HG03432 (cell line): ENCODE measurements at regions not wholly inside any gene's neighbourhood (a gene's known extent, or its start where the extent isn't known, plus 50 kb on each side); places are given as distances from the start of the nearest gene placed in this dataset.

Experiments
- ATAC-seq: cut with Tn5 transposase; IDR thresholded peaks from one replicate; pipeline ENCODE4 v1.9.1; 2021; ENCODE audit warnings: mild to moderate bottlenecking, moderate library complexity; ENCODE audit not compliant: unreplicated experiment

GRCh38 chr7:84553711-84554110 lies 359.1 kb upstream of the SEMA3A start:
- ATAC-seq: no peak

DNA sequence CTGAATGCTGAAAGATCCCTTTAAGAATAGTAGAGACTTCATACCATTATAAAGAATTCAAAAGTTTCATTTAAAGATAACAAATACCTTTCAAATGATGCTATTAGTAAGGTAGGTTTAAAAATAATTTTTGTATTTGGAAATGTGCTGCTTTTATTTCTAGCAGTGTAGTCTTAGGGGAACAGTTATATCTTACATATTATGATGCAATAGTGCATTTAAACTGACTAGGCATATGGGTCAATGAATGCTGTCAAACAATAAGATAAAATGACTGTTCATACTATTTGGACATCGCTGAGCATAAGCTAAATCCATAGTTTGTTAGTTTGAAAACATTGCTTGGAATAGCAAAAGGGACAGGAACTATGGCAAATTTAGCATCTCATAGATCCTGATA lies 354.8 kb upstream of the SEMA3A start:
- no peak for ATAC-seq

DNA sequence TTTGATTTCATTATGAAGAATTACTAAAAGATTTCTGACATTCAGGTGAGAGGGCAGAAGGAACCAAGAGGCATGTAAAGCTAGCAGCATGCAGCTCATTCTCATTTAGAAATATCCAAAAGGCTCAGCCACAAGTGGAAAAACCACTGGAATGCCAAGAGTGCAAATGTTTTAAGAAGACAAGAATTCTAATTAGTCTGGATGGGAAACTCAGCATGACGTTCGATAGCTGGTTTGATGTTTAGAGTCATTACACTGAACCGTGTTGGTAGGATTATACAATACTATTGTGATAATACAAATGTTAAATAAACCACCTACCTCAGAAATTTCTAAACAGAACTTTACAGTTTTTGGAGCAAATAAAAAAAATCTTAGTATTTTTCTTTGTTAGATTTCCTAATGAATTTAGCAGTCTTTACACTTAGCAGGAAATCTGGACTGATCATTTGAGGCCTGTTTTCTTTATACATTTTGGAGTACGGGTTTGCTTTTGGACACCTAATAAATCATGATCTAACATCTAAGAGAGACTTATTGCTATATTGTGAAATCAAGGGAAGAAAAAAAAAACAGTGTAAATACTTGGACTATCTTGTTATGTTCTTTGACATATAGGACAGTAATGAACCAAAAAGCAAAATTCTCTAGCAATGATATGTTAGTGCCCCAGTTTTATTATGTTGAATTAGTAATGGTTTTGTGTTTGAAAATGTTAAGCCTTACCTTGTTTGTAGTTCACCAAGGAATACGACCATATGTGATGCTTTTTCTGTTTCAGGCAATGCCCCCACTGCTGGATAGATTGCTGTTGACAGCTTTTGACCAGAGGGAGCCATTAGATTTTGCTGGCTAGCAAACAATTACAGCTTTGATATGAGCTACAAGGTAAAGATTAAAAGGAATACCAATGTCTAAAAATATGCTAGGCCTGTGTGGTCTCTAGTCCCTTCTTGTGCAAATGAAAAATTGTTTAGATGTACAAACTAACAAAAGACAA lies 354.1 kb upstream of the SEMA3A start:
- no peak for ATAC-seq

GRCh38 chr7:84547331-84547730 lies 352.7 kb upstream of the SEMA3A start:
- ATAC-seq: no peak

DNA sequence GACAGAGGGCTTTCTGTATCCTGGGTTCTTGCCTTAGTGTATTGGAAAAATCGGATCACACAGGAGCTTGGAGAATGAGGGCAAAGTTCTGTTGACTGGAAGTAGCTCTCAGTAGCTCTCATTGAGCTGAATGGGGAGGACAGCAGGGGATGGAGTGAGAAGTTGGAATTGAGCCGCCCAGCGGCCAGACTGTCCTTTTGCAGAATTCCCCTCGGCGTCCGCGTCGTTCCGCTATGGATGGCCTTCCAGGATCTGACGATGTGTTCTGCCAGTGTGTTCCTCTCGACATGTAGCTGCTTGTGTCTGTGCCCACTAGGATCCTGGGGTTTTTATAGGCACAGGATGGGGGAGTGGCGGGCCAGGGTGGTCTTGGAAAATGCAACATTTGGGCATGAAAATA lies 351.8 kb upstream of the SEMA3A start:
- ATAC-seq: no peak

DNA sequence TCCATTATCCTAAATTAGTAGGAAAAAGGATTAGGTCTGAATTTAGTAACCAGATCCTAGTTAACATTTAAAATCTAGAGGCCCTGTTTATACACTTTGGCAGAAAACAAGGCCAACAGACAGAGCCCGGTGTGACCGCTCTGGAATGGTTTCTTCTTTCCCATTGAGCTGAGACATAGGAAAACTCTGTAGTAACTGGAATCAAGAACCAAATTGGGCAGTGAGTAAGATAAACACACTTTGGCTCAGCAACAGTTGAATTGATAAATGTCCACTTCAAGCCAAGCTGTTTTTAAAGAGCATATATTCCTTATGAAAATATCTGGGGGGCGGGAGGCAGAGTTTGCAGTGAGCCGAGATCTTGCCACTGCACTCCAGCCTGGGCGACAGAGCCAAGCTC lies 343.7 kb upstream of the SEMA3A start:
- ATAC-seq: no peak

- no peak for ATAC-seq
These were observed 341.8 kb upstream of the SEMA3A start for GRCh38 chr7:84536271-84536870.

- ATAC-seq: no peak
These were observed 341.1 kb upstream of the SEMA3A start for GRCh38 chr7:84535580-84536270.

GRCh38 chr7:84533182-84533581 lies 338.6 kb upstream of the SEMA3A start:
- ATAC-seq: no peak

GRCh38 chr7:84532196-84532595 lies 337.6 kb upstream of the SEMA3A start:
- ATAC-seq: no peak

DNA sequence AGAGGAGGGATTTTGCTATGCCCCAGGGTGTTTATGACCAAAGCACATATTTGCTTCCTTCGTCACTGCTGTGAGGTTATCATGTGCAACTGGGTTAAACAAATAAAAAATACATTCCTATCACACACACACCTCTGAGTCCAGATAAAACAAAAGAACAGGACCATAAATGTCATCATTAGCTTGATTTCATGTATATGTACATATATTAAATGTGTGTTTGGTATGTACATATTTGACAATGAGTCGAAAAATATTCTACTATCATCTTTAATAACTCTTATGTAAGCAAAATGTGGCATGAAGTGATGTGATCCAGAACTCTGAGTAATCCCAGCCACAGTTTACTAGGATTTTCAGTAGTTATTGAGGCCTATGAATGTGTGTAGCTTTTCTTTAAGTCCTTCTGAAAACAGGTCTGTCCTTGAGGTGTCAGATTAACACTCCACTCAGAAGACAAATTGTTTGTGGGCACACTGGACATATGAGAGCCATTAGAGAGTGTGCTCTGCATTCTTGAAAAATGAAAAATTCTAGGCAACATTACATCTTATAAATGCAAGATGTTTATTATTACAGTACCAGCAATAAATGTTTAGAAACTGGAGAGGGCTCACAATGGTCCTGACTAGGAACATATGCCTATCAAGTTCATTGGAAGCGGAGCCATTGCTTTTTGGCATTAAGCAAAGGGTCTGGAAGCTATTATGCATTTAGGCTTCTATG lies 335.1 kb upstream of the SEMA3A start:
- no peak for ATAC-seq

GRCh38 chr7:84528756-84529479 lies 334.3 kb upstream of the SEMA3A start:
- ATAC-seq: no peak

- ATAC-seq: no peak
These were observed 330.4 kb upstream of the SEMA3A start for GRCh38 chr7:84524714-84525694.

GRCh38 chr7:84513061-84513460 lies 318.5 kb upstream of the SEMA3A start:
- ATAC-seq: no peak

- ATAC-seq: no peak
These were observed 317.5 kb upstream of the SEMA3A start for GRCh38 chr7:84512055-84512454.

DNA sequence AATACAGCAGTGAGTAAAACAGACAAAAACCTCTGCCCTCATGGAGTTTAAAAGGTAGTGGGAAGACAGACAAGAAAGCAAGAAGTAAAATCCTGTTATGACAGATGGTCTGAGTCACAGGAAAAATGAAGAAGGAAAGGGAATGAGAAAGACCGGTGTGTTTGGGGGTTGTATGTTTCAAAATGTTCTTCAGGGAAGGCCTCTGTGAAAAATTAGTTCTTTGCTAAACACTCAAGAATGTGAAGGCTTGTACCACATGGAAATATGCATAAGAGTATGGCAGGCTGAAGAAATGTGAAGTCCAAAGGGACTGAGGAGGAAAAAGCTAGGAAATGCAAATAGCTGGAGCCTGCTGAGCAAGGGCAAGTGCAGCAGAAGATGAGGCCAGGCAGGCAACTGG lies 315.9 kb upstream of the SEMA3A start:
- ATAC-seq: no peak

DNA sequence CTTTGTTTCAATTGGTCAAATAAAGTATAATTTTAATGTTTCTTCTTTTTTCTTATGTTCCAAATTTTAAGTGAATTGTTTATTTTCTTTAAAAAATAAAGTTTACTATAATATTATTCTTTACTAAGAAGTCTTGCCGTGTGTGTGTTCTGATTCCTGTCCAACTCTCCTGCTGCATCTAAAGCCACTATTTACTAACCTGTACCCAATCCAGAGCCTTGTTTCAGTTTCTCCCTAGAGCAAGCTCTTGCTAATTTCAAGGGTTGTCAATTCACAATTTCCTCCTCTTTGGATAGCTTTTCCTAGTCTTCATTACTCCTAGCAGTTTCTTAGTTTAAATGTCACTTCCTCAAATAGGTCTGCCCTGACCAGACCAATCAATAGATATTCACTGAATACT lies 314.9 kb upstream of the SEMA3A start:
- ATAC-seq: no peak

DNA sequence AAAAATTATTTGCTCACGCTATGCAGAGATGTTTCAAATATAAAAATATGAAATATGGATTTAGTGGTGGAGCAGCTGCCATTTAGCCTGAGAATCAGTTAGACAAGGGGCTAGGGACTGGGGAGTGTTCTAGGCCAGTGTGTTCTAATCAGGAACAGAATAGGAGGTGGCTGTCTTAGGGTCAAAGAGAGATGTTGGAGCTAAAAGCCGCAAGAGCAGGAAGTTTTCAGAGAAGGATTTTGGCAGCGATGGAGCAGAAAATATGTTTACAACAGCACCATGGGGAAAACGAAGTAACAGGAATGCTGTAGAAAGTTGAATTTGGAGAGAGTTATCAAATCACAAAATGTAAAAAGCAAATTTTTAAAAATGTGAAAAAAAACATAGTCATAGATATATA lies 314.0 kb upstream of the SEMA3A start:
- no peak for ATAC-seq

DNA sequence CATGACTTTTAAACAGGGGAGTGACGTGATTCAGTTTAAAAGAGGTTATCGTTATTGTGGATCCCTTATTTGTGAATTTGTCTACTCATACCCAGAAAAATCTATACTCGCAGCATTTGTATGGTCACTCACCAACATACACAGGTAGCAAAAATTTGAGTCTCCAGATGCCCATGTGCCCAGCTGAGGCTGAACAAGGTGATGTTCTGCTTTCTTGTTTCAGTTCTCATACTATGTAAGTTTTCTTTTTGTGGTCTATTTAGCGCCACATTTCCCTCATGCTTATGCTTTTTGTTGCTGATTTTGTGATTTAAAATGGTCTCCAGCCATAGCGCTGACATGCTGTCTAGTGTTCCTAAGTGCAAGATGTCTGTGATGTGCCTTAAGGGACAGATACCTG lies 312.9 kb upstream of the SEMA3A start:
- no peak for ATAC-seq
